ENCODE measurements at regions not wholly inside any gene's neighbourhood (a gene's known extent, or its start where the extent isn't known, plus 50 kb on each side); places are given as distances from the start of the nearest gene placed in this dataset.

DNA sequence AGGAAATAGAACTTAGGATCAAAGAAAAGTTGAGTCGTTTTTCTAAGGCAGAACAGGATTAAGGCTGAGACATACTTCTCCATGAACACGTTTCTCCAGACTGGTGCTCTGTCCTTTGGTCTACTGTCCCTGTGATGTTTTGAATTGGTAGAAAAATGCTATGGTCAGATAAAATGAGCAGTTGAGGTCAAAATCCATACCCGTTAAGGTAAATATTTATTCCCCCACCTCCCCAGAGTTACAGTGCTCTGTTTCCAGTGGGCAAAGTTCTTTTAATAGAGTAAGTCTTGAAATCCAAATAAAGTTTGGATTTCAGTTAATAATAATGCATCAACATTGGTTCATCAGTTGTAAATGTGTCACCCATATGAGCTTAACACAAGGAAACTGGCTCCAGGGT lies 74.5 kb downstream of the PTHLH start:
- BruUV-seq (replicated peaks): no TSS peak

DNA sequence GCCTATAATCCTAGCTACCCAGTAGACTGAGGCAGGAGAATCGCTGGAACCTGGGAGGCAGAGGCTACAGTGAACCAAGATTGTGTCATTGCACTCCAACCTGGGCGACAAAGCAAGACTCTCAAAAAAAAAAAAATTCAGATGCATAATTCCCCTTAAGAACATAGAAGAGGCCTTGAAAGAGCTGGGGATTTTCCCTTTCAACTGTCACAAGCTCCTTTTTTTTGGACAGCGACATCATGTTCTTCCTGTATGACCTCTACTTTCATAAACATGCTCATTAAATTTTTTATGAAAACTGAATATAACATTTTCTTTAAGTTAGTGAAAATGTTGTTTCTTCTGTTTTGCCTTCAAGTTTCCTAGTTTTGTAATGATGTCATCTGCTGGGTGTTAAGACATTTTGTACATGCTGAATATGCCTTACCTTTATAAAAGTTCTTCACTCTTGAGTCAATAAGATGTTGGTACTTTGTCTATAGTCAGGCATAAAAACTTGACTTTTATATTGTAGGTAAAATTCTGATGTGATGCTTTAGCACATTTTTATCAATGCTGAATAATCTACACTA lies 76.0 kb downstream of the PTHLH start:
- Histone ChIP-seq H3K9me3 (ENCODE audit: control insufficient read depth, insufficient read depth, low read depth, low read length) (no peaks in the 10 kb centered on the region), H3K4me3 (ENCODE audit: low read depth in 2 of 2, low read length in 2 of 2) (no peak overlapping the region), H3K27ac (ENCODE audit: low read length) (no peak overlapping the region), H3K4me1 (ENCODE audit: control insufficient read depth, insufficient read depth, low read length) (no peaks in the 10 kb centered on the region), H3K27me3 (ENCODE audit: control insufficient read depth, insufficient read depth, low read length) (no peaks in the 10 kb centered on the region), H3K36me3 (ENCODE audit: control insufficient read depth, insufficient read depth, low read length) (no peaks in the 10 kb centered on the region)
- ChIA-PET CTCF (interaction anchor here (0.8 kb wide), 1 partner anchor 32 kb away, joined by 3 read pairs; no protein-coding TSS in a partner anchor), POLR2A (no interaction called here)
- DNase-seq (ENCODE audit: low read depth, low spot score) (no peak), ATAC-seq (no peak)
- in situ Hi-C loops (cut with HindIII; ENCODE audit: low pct_unique_long_range_greater_than_20kb, low sequenced_read_pairs) (no loop called here), intact Hi-C loops (cut with micrococcal nuclease; ENCODE audit: unreplicated experiment) (no loop called here)
- no TSS peak for BruUV-seq (replicated peaks)
- TF ChIP-seq, protein P1, sequence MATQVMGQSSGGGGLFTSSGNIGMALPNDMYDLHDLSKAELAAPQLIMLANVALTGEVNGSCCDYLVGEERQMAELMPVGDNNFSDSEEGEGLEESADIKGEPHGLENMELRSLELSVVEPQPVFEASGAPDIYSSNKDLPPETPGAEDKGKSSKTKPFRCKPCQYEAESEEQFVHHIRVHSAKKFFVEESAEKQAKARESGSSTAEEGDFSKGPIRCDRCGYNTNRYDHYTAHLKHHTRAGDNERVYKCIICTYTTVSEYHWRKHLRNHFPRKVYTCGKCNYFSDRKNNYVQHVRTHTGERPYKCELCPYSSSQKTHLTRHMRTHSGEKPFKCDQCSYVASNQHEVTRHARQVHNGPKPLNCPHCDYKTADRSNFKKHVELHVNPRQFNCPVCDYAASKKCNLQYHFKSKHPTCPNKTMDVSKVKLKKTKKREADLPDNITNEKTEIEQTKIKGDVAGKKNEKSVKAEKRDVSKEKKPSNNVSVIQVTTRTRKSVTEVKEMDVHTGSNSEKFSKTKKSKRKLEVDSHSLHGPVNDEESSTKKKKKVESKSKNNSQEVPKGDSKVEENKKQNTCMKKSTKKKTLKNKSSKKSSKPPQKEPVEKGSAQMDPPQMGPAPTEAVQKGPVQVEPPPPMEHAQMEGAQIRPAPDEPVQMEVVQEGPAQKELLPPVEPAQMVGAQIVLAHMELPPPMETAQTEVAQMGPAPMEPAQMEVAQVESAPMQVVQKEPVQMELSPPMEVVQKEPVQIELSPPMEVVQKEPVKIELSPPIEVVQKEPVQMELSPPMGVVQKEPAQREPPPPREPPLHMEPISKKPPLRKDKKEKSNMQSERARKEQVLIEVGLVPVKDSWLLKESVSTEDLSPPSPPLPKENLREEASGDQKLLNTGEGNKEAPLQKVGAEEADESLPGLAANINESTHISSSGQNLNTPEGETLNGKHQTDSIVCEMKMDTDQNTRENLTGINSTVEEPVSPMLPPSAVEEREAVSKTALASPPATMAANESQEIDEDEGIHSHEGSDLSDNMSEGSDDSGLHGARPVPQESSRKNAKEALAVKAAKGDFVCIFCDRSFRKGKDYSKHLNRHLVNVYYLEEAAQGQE (IDR thresholded peaks at IDR 0.05; ENCODE audit: insufficient read depth in 1 of 2, low read depth in 2 of 2, low read length in 1 of 2): no peak
- TF ChIP-seq SIN3A (IDR thresholded peaks at IDR 0.05; ENCODE audit: borderline replicate concordance, insufficient read depth, low read depth, low read length) (no peak), POLR2AphosphoS5 (IDR thresholded peaks at IDR 0.05; ENCODE audit: low read depth, low read length) (no peak), TCF7L2 (IDR thresholded peaks at IDR 0.05; ENCODE audit: low read depth, low read length) (no peak)
- TF ChIP-seq, protein P2, sequence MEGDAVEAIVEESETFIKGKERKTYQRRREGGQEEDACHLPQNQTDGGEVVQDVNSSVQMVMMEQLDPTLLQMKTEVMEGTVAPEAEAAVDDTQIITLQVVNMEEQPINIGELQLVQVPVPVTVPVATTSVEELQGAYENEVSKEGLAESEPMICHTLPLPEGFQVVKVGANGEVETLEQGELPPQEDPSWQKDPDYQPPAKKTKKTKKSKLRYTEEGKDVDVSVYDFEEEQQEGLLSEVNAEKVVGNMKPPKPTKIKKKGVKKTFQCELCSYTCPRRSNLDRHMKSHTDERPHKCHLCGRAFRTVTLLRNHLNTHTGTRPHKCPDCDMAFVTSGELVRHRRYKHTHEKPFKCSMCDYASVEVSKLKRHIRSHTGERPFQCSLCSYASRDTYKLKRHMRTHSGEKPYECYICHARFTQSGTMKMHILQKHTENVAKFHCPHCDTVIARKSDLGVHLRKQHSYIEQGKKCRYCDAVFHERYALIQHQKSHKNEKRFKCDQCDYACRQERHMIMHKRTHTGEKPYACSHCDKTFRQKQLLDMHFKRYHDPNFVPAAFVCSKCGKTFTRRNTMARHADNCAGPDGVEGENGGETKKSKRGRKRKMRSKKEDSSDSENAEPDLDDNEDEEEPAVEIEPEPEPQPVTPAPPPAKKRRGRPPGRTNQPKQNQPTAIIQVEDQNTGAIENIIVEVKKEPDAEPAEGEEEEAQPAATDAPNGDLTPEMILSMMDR (IDR thresholded peaks at IDR 0.05): no peak

More for the DNA sequence above, 74.5 kb downstream of the PTHLH start:
- intact Hi-C loops (cut with micrococcal nuclease; ENCODE audit: unreplicated experiment): no loop called here
- Histone ChIP-seq H3K4me1 (ENCODE audit: control insufficient read depth, insufficient read depth, low read length) (no peaks in the 10 kb centered on the region), H3K27me3 (ENCODE audit: control insufficient read depth, insufficient read depth, low read length) (no peaks in the 10 kb centered on the region), H3K36me3 (ENCODE audit: control insufficient read depth, insufficient read depth, low read length) (no peaks in the 10 kb centered on the region), H3K27ac (ENCODE audit: low read length) (no peak overlapping the region), H3K4me3 (ENCODE audit: low read depth in 2 of 2, low read length in 2 of 2) (no peak overlapping the region), H3K9me3 (ENCODE audit: control insufficient read depth, insufficient read depth, low read depth, low read length) (no peaks in the 10 kb centered on the region)
- no peak for TF ChIP-seq SIN3A (IDR thresholded peaks at IDR 0.05; ENCODE audit: borderline replicate concordance, insufficient read depth, low read depth, low read length)
- TF ChIP-seq, protein P2 (IDR thresholded peaks at IDR 0.05): no peak
- TF ChIP-seq, protein P1 (IDR thresholded peaks at IDR 0.05; ENCODE audit: insufficient read depth in 1 of 2, low read depth in 2 of 2, low read length in 1 of 2): no peak
- no peak for TF ChIP-seq TCF7L2 (IDR thresholded peaks at IDR 0.05; ENCODE audit: low read depth, low read length)
- no peak for ATAC-seq
- CTCF ChIA-PET: no interaction called here
- in situ Hi-C loops (cut with HindIII; ENCODE audit: low pct_unique_long_range_greater_than_20kb, low sequenced_read_pairs): no loop called here
- DNase-seq (ENCODE audit: low read depth, low spot score): no peak
- POLR2A ChIA-PET: no interaction called here
